ENCODE measurements at regions not wholly inside any gene's neighbourhood (a gene's known extent, or its start where the extent isn't known, plus 50 kb on each side); places are given as distances from the start of the nearest gene placed in this dataset.

DNA sequence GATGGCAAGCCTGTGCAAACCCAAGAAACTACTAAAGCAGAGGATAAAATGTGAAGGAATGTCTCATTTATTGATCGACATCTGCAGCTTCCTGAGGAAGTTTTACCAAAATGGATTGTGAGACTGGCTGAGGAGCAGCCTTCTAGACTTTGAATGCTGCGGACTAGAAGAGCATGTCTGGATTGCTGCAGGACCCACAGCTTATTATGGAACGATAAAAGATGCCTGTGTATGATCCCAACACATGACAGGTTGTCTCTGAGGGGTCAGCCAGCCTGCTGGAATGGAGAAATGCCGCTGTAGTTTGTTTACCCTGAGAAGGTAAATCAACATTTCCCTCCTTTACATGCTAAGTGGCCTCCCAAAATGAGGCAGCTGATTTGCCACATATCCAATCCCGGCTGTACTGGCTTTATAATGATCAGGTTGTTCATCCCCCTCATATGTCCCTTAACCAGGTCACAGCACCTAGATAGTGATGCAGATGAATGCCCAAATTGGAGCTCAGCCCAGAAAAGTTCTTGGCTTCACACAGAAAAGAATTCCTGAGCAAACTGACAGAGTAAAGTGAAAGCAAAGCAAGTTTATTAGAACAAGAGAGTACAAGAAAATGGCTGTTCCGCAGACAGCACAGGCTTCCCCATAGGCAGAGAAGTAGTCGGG lies 63.9 kb downstream of the IL12A start (continued):
- TF ChIP-seq CHD7 (IDR thresholded peaks at IDR 0.05; ENCODE audit: insufficient replicate concordance, low read length) (no peak), HDAC2 (IDR thresholded peaks at IDR 0.05; ENCODE audit: borderline replicate concordance in 1 of 2, low read depth in 2 of 2, low read length in 2 of 2) (no peak)

All from H1 (cell line).